SK-N-DZ (cell line): ENCODE measurements at regions not wholly inside any gene's neighbourhood (a gene's known extent, or its start where the extent isn't known, plus 50 kb on each side); places are given as distances from the start of the nearest gene placed in this dataset.
"Not testable (repeated sequence)": the region's sequence is repeated elsewhere in the genome, so short reads cannot be mapped to it uniquely, and the experiment has no call there.

Experiments used
- DNase-seq: peaks from one replicate; pipeline ENCODE4 v3.0.0-alpha.2; 2015; ENCODE audit warnings: low spot score

GRCh38 chr10:131829156-131829930 is 71.5 kb upstream of the PPP2R2D start:
- DNase-seq, result no peak

GRCh38 chr10:131830446-131831130 is 70.2 kb upstream of the PPP2R2D start:
- DNase-seq, result no peak

- no peak for DNase-seq
Measured at GRCh38 chr10:131831561-131831960, 69.2 kb upstream of the PPP2R2D start.

GRCh38 chr10:131832056-131832685 is 68.6 kb upstream of the PPP2R2D start:
- no peak for DNase-seq

- no peak for DNase-seq
Measured at GRCh38 chr10:131833013-131833412, 67.8 kb upstream of the PPP2R2D start.

- no peak for DNase-seq
Measured at GRCh38 chr10:131833446-131834080, 67.2 kb upstream of the PPP2R2D start.

- no peak for DNase-seq
Measured at GRCh38 chr10:131834152-131834810, 66.5 kb upstream of the PPP2R2D start.

- no peak for DNase-seq
Measured at GRCh38 chr10:131838966-131839742, 61.7 kb upstream of the PPP2R2D start.

GRCh38 chr10:131839880-131840787 is 60.7 kb upstream of the PPP2R2D start:
- DNase-seq, result not testable (repeated sequence)

- DNase-seq, result no peak
Measured at GRCh38 chr10:131840788-131841118, 60.1 kb upstream of the PPP2R2D start.

GRCh38 chr10:131841131-131841660 is 59.6 kb upstream of the PPP2R2D start:
- DNase-seq, result no peak

GRCh38 chr10:131841661-131842139 is 59.1 kb upstream of the PPP2R2D start:
- DNase-seq, result no peak

GRCh38 chr10:131842351-131843088 is 58.3 kb upstream of the PPP2R2D start:
- DNase-seq, result no peak

GRCh38 chr10:131843089-131843595 is 57.7 kb upstream of the PPP2R2D start:
- no peak for DNase-seq

GRCh38 chr10:131843881-131844284 is 56.9 kb upstream of the PPP2R2D start:
- no peak for DNase-seq

GRCh38 chr10:131844529-131845084 is 56.2 kb upstream of the PPP2R2D start:
- no peak for DNase-seq

- DNase-seq, result no peak
Measured at GRCh38 chr10:131845505-131846239, 55.1 kb upstream of the PPP2R2D start.
